ENCODE measurements at regions not wholly inside any gene's neighbourhood (a gene's known extent, or its start where the extent isn't known, plus 50 kb on each side); places are given as distances from the start of the nearest gene placed in this dataset.

GRCh38 chr13:44739120-44739519, 163.0 kb upstream of the TSC22D1 start:
- TF ChIP-seq ZBTB3 (CRISPR knock-in tag; IDR thresholded peaks at IDR 0.05; ENCODE audit: borderline replicate concordance, low read depth) (no peak), MAX (IDR thresholded peaks at IDR 0.05) (no peak), ZNF24 (IDR thresholded peaks at IDR 0.05) (no peak), MAFK (conservative IDR thresholded peaks at IDR 0.05 in 1 of 2, IDR thresholded peaks at IDR 0.05 in 1 of 2; ENCODE audit: low read length in 2 of 2) (no peak), PBX2 (CRISPR knock-in tag; IDR thresholded peaks at IDR 0.05) (no peak), FOXA1 (IDR thresholded peaks at IDR 0.05) (no peak), FOXA1 (CRISPR knock-in tag; IDR thresholded peaks at IDR 0.05) (no peak)
